ENCODE measurements at regions not wholly inside any gene's neighbourhood (a gene's known extent, or its start where the extent isn't known, plus 50 kb on each side); places are given as distances from the start of the nearest gene placed in this dataset.

DNA sequence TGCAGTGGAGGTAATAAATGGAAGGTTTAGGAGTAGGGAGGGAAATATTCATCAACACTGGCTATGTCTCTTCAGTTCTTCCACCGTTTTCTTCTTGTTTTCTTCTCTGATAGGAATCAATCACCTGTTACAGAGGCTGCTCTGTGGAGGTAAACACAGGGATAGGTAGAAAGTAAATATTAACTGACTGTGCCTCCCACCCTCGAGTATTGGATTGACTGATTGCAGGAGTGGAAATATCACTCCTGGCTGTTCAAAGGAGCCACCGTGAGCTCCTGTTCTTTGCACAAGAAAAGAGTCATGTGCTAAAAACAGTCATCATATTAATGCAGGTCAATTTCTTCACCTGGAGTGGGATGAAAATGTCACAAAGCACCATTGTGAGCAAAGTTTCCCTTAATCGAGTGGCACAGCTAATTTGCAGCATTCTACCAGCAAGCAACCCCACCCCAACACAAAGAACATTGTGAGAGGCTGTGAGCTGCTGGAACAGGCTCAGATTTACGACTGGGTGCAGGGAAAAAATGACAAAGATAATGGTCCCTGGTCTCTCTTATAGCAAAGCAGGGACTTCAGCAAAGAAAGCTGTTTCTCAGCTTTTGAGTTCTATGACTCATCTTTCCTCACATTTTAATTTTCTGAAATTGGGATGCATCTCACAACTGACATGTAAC is 113.7 kb upstream of the TSPAN5 start:
- TF ChIP-seq EZH2 (IDR thresholded peaks at IDR 0.05) (no peak), POLR2AphosphoS5 (IDR thresholded peaks at IDR 0.05; ENCODE audit: borderline replicate concordance, low read depth, low read length) (no peak), FOXP2 (optimal IDR thresholded peaks at IDR 0.05; ENCODE audit: control extremely low read depth, extremely low read length, insufficient read depth) (no peak)
